GM19397 (cell line): ENCODE measurements at regions not wholly inside any gene's neighbourhood (a gene's known extent, or its start where the extent isn't known, plus 50 kb on each side); places are given as distances from the start of the nearest gene placed in this dataset.
"Not testable (repeated sequence)": the region's sequence is repeated elsewhere in the genome, so short reads cannot be mapped to it uniquely, and the experiment has no call there.

Source experiments
- ATAC-seq: cut with Tn5 transposase; IDR thresholded peaks from one replicate; pipeline ENCODE4 v1.9.1; 2021; ENCODE audit warnings: mild to moderate bottlenecking, moderate library complexity; ENCODE audit not compliant: unreplicated experiment

GRCh38 chr1:65581119-65581518 lies 160.7 kb downstream of the LEPR start:
- no peak for ATAC-seq

- no peak for ATAC-seq
These were observed 163.9 kb downstream of the LEPR start for GRCh38 chr1:65584399-65584798.

GRCh38 chr1:65590279-65590678 lies 169.8 kb downstream of the LEPR start:
- no peak for ATAC-seq

- no peak for ATAC-seq
These were observed 173.0 kb downstream of the LEPR start for GRCh38 chr1:65593516-65593915.

- ATAC-seq, result no peak
These were observed 175.3 kb downstream of the LEPR start for GRCh38 chr1:65595724-65596123.

GRCh38 chr1:65596768-65597167 lies 176.3 kb downstream of the LEPR start:
- ATAC-seq, result no peak

GRCh38 chr1:65605621-65606020 lies 185.2 kb downstream of the LEPR start:
- no peak for ATAC-seq

- no peak for ATAC-seq
These were observed 186.0 kb downstream of the LEPR start for GRCh38 chr1:65606426-65606825.

- no peak for ATAC-seq
These were observed 178.8 kb upstream of the PDE4B start for GRCh38 chr1:65613884-65614283.

- no peak for ATAC-seq
These were observed 176.8 kb upstream of the PDE4B start for GRCh38 chr1:65615859-65616258.

GRCh38 chr1:65621721-65622120 lies 171.0 kb upstream of the PDE4B start:
- not testable (repeated sequence) for ATAC-seq

- no peak for ATAC-seq
These were observed 168.8 kb upstream of the PDE4B start for GRCh38 chr1:65623895-65624294.

GRCh38 chr1:65625528-65625927 lies 167.2 kb upstream of the PDE4B start:
- ATAC-seq, result no peak

- ATAC-seq, result no peak
These were observed 166.7 kb upstream of the PDE4B start for GRCh38 chr1:65626003-65626402.

GRCh38 chr1:65629788-65630187 lies 162.9 kb upstream of the PDE4B start:
- no peak for ATAC-seq

- no peak for ATAC-seq
These were observed 161.8 kb upstream of the PDE4B start for GRCh38 chr1:65630855-65631254.

- no peak for ATAC-seq
These were observed 160.5 kb upstream of the PDE4B start for GRCh38 chr1:65632235-65632634.

GRCh38 chr1:65640046-65640445 lies 152.6 kb upstream of the PDE4B start:
- ATAC-seq, result no peak

- ATAC-seq, result not testable (repeated sequence)
These were observed 143.5 kb upstream of the PDE4B start for GRCh38 chr1:65649185-65649584.

GRCh38 chr1:65650682-65651081 lies 142.0 kb upstream of the PDE4B start:
- ATAC-seq, result no peak

GRCh38 chr1:65654526-65654925 lies 138.2 kb upstream of the PDE4B start:
- ATAC-seq, result not testable (repeated sequence)

- not testable (repeated sequence) for ATAC-seq
These were observed 135.1 kb upstream of the PDE4B start for GRCh38 chr1:65657609-65658008.

GRCh38 chr1:65658122-65658521 lies 134.6 kb upstream of the PDE4B start:
- no peak for ATAC-seq

GRCh38 chr1:65668368-65668767 lies 124.3 kb upstream of the PDE4B start:
- ATAC-seq, result no peak
